Adrenal gland (tissue), 5 donors: ENCODE measurements at regions not wholly inside any gene's neighbourhood (a gene's known extent, or its start where the extent isn't known, plus 50 kb on each side); places are given as distances from the start of the nearest gene placed in this dataset.

Source experiments
- POLR2A ChIP-seq, 2 donors: fragments of 450-650 bp; IDR thresholded peaks; one replicate each; pipeline ENCODE4 v1.6.1; 2017; ENCODE audit warnings: antibody characterized with exemption in 2 of 2, mild to moderate bottlenecking in 2 of 2, moderate library complexity in 1 of 2
- TF ChIP-seq, protein P1 (sequence below), 6 experiments: fragments of 450-650 bp in 4 of 6; fragments of 200-600 bp in 2 of 6; sonication (generic) in 1 of 6; IDR thresholded peaks; 1 replicate in 5 of 6; 2 replicates in 1 of 6; pipeline versions ENCODE4 v1.5.1 to v1.8.0; 2016 to 2021; ENCODE audit warnings: antibody characterized with exemption in 6 of 6, mild to moderate bottlenecking in 2 of 6, moderate library complexity in 1 of 6
- donor health status: DM: no; HTN: no; CAD: no.

DNA sequence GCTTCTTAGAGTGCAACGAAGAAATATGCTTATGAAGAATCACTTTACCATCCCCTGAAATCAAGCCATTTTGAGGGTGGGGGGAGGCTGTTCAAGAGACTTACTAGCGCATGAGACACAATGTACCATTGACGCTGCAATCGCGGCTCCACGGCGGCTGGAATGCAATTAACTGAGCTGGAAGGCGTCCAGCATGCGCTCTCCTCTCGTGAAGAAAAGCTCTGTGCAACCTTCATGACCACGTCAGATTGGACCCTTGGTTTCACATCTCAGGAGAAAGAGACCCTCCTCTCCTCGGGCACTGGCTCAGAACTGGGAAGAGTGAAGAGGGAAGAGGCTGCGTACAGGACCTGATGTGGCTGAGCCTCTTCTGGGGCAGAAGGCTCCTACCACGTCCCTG is 138.5 kb upstream of the IRX2 start:
- TF ChIP-seq POLR2A (IDR thresholded peaks at IDR 0.05), result no peak
- TF ChIP-seq, protein P1, sequence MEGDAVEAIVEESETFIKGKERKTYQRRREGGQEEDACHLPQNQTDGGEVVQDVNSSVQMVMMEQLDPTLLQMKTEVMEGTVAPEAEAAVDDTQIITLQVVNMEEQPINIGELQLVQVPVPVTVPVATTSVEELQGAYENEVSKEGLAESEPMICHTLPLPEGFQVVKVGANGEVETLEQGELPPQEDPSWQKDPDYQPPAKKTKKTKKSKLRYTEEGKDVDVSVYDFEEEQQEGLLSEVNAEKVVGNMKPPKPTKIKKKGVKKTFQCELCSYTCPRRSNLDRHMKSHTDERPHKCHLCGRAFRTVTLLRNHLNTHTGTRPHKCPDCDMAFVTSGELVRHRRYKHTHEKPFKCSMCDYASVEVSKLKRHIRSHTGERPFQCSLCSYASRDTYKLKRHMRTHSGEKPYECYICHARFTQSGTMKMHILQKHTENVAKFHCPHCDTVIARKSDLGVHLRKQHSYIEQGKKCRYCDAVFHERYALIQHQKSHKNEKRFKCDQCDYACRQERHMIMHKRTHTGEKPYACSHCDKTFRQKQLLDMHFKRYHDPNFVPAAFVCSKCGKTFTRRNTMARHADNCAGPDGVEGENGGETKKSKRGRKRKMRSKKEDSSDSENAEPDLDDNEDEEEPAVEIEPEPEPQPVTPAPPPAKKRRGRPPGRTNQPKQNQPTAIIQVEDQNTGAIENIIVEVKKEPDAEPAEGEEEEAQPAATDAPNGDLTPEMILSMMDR (IDR thresholded peaks at IDR 0.05), result no peak
